Renal cortex interstitium (tissue), 11 donors: ENCODE measurements at regions not wholly inside any gene's neighbourhood (a gene's known extent, or its start where the extent isn't known, plus 50 kb on each side); places are given as distances from the start of the nearest gene placed in this dataset.
"Not testable (repeated sequence)": the region's sequence is repeated elsewhere in the genome, so short reads cannot be mapped to it uniquely, and the experiment has no call there.

Source experiments
- DNase-seq, 11 donors: peaks; one replicate each; pipeline ENCODE4 v3.0.0-alpha.2; 2013; ENCODE audit warnings: low read depth in 9 of 11, low spot score in 4 of 11; ENCODE audit errors: extremely low read depth in 1 of 11

GRCh38 chr5:117740268-117740667, 1165.6 kb upstream of the SEMA6A start:
- no peak for DNase-seq

GRCh38 chr5:117738571-117738970, 1163.9 kb upstream of the SEMA6A start:
- no peak for DNase-seq

DNA sequence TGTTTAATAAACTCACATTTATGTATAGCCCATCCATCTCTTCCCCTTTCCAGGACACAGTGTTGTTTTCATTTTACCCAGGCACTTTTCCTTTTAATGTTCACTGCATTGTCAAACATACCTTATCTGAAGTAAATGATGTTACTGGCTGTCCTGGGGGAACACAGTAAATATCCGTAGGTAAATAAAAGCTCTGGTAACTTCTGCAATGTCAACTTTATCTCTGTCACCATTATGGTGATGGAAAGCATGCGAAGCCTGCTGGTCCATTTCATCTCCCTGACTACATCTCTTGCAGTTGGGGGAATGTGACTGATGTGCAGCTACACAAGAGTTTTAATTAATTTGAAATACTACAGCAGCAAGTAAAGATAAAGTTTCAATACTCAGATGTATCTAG, 1162.1 kb upstream of the SEMA6A start:
- DNase-seq: no peak

GRCh38 chr5:117734056-117734455, 1159.4 kb upstream of the SEMA6A start:
- no peak for DNase-seq

DNA sequence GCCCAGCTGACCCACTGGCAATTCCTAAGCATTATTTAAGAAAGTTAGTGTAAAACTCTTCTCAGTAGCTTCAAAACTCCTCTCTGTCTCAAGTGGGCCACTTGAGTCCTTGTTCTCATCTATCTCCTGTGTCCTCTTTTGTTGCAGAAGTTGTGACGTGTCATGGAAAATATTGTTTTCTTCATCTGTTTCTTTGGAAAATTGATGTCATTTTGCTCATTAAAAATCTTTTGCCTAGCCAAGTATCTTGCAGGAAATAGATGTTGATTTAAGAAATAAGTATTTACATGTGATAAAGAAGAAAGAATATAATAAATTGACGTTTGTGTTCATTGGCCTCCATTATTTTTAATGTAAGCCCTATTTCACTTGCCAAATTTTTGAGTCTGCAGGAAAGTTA, 1158.4 kb upstream of the SEMA6A start:
- peak in 2 of 11 donors; percentile 10 for DNase-seq

DNA sequence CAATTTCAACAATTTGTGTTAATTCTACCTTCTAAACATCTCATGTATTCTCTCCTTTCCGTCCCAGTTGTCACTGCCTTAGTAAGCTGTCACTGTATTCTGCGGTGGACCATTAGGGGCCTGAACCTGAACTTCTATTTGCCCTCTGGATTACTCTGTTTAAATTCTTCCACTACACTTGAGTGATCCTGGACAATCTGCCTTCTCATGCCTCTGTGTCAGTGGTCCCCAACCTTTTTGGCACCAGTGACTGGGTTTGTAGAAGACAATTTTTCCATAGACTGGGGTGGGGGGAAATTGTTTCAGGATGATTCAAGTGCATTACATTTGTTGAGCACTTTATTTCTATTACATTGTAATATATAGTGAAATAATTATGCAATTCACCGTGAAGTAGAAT, 1157.6 kb upstream of the SEMA6A start:
- no peak for DNase-seq

- no peak for DNase-seq
Measured at GRCh38 chr5:117731446-117731845, 1156.8 kb upstream of the SEMA6A start.

- not testable (repeated sequence) for DNase-seq
Measured at GRCh38 chr5:117720784-117721183, 1146.2 kb upstream of the SEMA6A start.

DNA sequence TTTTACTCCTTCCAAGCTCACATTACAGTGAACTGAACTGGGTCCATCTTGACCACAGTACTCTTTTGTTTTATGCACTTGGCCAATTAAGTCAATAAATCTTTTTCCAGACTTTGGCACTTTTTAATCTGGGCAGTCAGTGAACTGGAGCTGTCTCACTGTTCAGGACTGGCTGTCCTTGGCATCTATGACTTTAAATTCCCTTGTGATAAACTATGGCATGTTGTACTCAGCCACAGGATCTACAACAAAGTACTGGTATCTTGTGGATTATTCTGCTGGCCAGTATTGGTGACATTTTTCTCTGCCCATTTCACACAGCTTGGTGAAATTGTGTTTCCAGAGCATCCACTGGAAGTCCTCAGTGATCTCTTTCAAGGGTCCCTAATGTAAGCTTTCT, 1144.8 kb upstream of the SEMA6A start:
- no peak for DNase-seq

DNA sequence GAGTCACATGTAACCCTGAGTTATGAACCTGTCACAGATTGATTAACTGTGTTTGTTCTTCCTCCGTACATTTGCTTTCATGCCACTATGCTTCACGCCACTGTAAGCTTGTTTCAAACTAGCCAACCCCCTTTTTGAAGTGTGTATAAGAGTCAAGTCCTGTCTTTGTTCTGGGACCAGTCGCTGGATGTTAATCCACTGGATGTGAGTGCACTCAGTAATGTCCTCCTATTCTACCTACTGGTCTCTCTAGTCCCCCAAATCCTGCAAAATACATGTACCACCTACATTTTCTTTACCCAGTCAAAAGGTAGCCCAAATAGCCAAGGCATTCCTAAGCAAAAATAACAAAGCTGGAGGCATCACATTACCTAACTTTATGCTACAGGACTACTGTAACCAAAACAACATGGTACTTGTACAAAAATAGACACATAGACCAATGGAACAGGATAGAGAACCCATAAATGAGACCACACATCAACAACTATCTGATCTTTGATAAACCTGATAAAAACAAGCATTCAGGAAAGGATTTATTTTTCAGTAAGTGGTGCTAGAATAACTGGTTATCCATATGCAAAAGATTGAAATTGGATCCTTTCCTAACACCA, 1139.1 kb upstream of the SEMA6A start:
- no peak for DNase-seq

GRCh38 chr5:117701062-117701461, 1126.4 kb upstream of the SEMA6A start:
- no peak for DNase-seq

- DNase-seq: no peak
Measured at GRCh38 chr5:117692606-117693005, 1118.0 kb upstream of the SEMA6A start.

DNA sequence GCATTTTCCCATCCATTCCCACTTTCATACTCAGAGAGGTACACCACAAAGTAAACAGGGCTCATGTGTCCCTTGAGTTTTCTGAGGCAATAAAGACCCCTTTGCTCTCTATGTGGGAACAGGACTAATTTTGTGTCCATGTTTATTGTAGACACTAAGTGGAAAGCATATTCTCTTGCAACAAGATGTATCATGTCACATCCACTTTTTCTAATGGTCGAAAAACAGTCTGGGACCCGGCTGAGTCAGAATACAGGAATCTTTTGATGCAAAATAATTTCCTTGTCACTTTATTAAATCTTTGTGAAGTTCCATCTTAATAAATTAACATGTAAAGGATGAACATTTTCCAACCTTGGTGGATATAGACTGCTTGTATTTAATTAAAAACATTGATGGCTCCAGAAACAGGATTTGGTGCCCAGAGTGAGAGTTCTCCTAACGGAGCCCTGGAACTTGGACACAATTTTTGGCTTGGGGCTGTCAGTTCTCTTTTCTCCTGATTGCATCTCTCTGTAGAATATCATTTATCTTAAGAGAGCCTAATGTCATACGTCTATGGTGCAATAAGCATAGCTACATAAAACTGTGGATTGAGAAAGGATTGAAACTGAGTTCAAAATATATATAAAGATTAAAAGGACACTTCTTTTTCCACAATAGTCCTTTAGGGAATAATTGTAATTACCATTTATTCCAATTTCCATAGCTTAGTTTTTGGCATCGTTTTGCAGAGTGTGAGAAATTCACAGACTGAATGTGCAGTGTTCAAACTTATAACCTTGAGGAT, 1116.7 kb upstream of the SEMA6A start:
- no peak for DNase-seq

DNA sequence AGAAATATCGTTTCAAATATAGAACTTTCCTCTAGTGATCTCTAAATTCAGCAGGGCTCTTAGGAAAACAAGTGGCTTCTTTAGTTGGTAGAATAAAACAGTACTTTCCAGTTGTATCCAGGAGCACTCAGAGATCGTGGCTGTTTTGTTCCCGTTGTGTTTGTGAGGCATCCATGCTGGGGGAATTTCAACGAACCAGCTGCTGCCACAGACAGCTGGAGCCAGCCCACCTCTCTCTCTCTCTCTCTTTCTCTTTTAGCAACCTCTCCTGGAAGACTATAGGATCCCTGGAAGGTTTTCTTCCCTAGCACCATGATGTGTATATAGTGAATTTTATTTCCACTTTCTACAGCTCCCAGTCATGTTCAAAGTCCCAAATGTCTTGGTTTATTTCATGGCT, 1116.0 kb upstream of the SEMA6A start:
- no peak for DNase-seq

DNA sequence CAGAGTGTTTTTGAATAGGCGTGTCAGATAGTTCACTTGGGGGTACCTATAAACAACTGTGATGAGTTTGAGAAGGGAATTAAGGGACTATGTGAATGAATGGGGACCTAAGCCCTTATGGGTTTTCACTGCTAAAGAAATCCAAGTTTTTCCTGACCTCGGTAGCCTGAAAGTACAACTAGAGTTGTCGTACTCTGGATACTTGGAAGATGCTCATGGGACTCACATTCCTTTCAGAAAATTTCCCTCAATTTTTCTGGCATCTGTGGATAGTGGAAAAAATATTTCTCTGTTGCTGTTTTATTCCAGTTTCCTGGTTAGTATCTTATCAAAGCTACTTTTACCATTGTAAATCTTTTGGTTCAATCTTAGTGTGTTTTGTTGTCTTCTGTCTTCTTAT, 1112.3 kb upstream of the SEMA6A start:
- no peak for DNase-seq

GRCh38 chr5:117682416-117682815, 1107.8 kb upstream of the SEMA6A start:
- DNase-seq: no peak

- DNase-seq: no peak
Measured at GRCh38 chr5:117681431-117682254, 1107.0 kb upstream of the SEMA6A start.

- DNase-seq: peak; percentile 13 to 55 (median 39)
Measured at GRCh38 chr5:117680426-117680825, 1105.8 kb upstream of the SEMA6A start.

DNA sequence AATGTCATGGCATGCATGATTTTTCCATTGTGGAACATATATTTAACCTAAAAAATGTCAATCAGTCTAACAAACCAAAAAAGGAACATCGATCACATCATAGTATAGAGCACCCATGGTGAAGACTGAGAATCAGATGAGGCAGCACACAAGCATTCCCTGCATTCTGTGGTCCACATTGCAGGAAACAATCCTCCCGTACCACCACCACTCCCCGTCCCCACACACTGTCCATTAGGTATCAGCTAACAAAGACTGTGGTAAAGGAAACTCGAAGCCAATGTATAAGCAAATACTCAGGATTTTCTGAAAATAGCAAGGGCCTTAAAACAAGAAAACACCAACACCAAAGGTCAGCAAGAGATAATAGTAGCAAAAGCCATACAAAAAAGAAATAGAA, 1104.4 kb upstream of the SEMA6A start:
- DNase-seq: no peak

- no peak for DNase-seq
Measured at GRCh38 chr5:117675646-117676045, 1101.0 kb upstream of the SEMA6A start.
